Panc1 (cell line): ENCODE measurements at regions not wholly inside any gene's neighbourhood (a gene's known extent, or its start where the extent isn't known, plus 50 kb on each side); places are given as distances from the start of the nearest gene placed in this dataset.

ENCODE experiments used
- ATAC-seq: fragments of 200-7000 bp; cut with Tn5 transposase; 2 replicates; pipeline ENCODE4 v1.9.1; 2020; ENCODE audit warnings: mild to moderate bottlenecking, moderate library complexity
- BruUV-seq: library from RNA; stranded (reverse); fragments of 400-500 nt; replicated peaks from 2 replicates; lab custom pipeline; 2021; lab: Mats Ljungman, UMichigan
- CTCF ChIA-PET: fragments of 300-600 bp; sonication (Branson Sonifier 250); formaldehyde crosslinking; loops from one replicate; lab custom pipeline; 2022; ENCODE audit warnings: antibody characterized with exemption; lab: Charles Lee
- POLR2A ChIA-PET: fragments of 300-600 bp; sonication (Branson Sonifier 250); formaldehyde crosslinking; loops from one replicate; lab custom pipeline; 2022; ENCODE audit warnings: antibody characterized with exemption; lab: Charles Lee
- DNase-seq: peaks from one replicate; pipeline ENCODE4 v3.0.0-alpha.2; 2010; ENCODE audit warnings: low read depth, low spot score
- H3K27ac ChIP-seq: 2 replicates; pipeline ENCODE4 v1.5.1; 2011; ENCODE audit warnings: mild to moderate bottlenecking, low read length, inconsistent platforms
- H3K27me3 ChIP-seq: fragments of 200-500 bp; sonication (Bioruptor generic); 2 replicates; pipeline ENCODE4 v1.6.0; 2014; ENCODE audit warnings: low read length, inconsistent platforms; ENCODE audit not compliant: control insufficient read depth, insufficient read depth
- H3K36me3 ChIP-seq: fragments of 200-500 bp; sonication (Bioruptor generic); 2 replicates; pipeline ENCODE4 v1.5.1; 2014; ENCODE audit warnings: inconsistent platforms, mild to moderate bottlenecking, low read length, moderate library complexity; ENCODE audit not compliant: control insufficient read depth, insufficient read depth
- H3K4me1 ChIP-seq: 2 replicates; pipeline ENCODE4 v1.5.1; 2011; ENCODE audit warnings: inconsistent platforms, mild to moderate bottlenecking, low read length, moderate library complexity; ENCODE audit not compliant: control insufficient read depth, insufficient read depth
- H3K4me3 ChIP-seq, 2 experiments: 2 replicates each; pipeline ENCODE4 v1.5.1; 2011 to 2012; ENCODE audit warnings: low read depth in 2 of 2, low read length in 2 of 2, mild to moderate bottlenecking in 2 of 2, inconsistent platforms in 1 of 2, moderate library complexity in 1 of 2
- H3K9me3 ChIP-seq: fragments of 200-500 bp; sonication (Bioruptor generic); 2 replicates; pipeline ENCODE4 v1.5.1; 2014; ENCODE audit warnings: low read depth, mild to moderate bottlenecking, inconsistent platforms, low read length, moderate library complexity; ENCODE audit not compliant: control insufficient read depth, insufficient read depth
- POLR2AphosphoS5 ChIP-seq: IDR thresholded peaks from 2 replicates; pipeline ENCODE4 v1.6.1; 2012; ENCODE audit warnings: mild to moderate bottlenecking, low read depth, low read length, moderate library complexity
- SIN3A ChIP-seq: IDR thresholded peaks from 2 replicates; pipeline ENCODE4 v1.6.1; 2012; ENCODE audit warnings: low read depth, mild to moderate bottlenecking, low read length, moderate library complexity, borderline replicate concordance; ENCODE audit not compliant: insufficient read depth
- TCF7L2 ChIP-seq: IDR thresholded peaks from 2 replicates; pipeline ENCODE4 v1.6.1; 2011; ENCODE audit warnings: mild to moderate bottlenecking, low read depth, low read length, inconsistent platforms
- in situ Hi-C: cut with HindIII; loops from 2 replicates; pipeline ENCODE4 v1.10.0; 2016; ENCODE audit warnings: low sequenced_read_pairs, low pct_unique_long_range_greater_than_20kb
- intact Hi-C: fragments of 100-400 bp; cut with micrococcal nuclease; formaldehyde crosslinking; loops from one replicate; pipeline ENCODE4 v1.10.0; 2022; ENCODE audit not compliant: unreplicated experiment
- TF ChIP-seq, protein P1 (sequence below): fragments of 450-650 bp; IDR thresholded peaks from 2 replicates; pipeline ENCODE4 v1.5.1; 2017; ENCODE audit warnings: mild to moderate bottlenecking
- TF ChIP-seq, protein P2 (sequence below), 2 experiments: IDR thresholded peaks; 2 replicates each; pipeline ENCODE4 v1.6.1; 2011 to 2012; ENCODE audit warnings: low read depth in 2 of 2, control low read depth in 1 of 2, low read length in 1 of 2, mild to moderate bottlenecking in 1 of 2, moderate library complexity in 1 of 2; ENCODE audit not compliant: insufficient read depth in 1 of 2

DNA sequence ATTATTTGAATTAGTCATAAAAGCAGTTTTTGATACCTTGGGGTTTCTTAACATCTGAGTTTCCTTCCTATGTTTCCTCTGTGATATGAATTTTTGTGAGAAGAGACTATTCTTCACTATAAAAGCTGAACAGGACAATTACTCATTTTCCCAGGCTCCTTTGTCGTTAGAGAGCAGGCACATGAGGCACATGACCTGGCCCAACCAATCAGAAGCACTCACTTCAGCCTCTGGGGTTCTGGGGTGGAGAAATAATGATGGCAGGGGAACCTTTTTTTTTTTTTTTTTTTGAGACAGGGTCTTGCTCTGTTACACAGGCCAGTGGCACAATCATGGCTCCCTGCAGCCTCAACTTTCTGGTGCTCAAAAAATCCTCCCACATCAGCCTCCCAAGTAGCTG, 145.5 kb upstream of the ASIC2 start:
- in situ Hi-C loops: no loop called here
- Histone ChIP-seq H3K27ac (no peak overlapping the region), H3K4me3 (no peak overlapping the region), H3K27me3 (no peaks in the 10 kb centered on the region; the same call in 1 of the 2 replicates), H3K9me3 (no peaks in the 10 kb centered on the region), H3K4me1 (no peaks in the 10 kb centered on the region), H3K36me3 (no peaks in the 10 kb centered on the region)
- ChIA-PET POLR2A (no interaction called here), CTCF (no interaction called here)
- DNase-seq (no peak), ATAC-seq (no peak)
- TF ChIP-seq POLR2AphosphoS5: no peak
- TF ChIP-seq, protein P1, sequence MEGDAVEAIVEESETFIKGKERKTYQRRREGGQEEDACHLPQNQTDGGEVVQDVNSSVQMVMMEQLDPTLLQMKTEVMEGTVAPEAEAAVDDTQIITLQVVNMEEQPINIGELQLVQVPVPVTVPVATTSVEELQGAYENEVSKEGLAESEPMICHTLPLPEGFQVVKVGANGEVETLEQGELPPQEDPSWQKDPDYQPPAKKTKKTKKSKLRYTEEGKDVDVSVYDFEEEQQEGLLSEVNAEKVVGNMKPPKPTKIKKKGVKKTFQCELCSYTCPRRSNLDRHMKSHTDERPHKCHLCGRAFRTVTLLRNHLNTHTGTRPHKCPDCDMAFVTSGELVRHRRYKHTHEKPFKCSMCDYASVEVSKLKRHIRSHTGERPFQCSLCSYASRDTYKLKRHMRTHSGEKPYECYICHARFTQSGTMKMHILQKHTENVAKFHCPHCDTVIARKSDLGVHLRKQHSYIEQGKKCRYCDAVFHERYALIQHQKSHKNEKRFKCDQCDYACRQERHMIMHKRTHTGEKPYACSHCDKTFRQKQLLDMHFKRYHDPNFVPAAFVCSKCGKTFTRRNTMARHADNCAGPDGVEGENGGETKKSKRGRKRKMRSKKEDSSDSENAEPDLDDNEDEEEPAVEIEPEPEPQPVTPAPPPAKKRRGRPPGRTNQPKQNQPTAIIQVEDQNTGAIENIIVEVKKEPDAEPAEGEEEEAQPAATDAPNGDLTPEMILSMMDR: no peak
- TF ChIP-seq, protein P2, sequence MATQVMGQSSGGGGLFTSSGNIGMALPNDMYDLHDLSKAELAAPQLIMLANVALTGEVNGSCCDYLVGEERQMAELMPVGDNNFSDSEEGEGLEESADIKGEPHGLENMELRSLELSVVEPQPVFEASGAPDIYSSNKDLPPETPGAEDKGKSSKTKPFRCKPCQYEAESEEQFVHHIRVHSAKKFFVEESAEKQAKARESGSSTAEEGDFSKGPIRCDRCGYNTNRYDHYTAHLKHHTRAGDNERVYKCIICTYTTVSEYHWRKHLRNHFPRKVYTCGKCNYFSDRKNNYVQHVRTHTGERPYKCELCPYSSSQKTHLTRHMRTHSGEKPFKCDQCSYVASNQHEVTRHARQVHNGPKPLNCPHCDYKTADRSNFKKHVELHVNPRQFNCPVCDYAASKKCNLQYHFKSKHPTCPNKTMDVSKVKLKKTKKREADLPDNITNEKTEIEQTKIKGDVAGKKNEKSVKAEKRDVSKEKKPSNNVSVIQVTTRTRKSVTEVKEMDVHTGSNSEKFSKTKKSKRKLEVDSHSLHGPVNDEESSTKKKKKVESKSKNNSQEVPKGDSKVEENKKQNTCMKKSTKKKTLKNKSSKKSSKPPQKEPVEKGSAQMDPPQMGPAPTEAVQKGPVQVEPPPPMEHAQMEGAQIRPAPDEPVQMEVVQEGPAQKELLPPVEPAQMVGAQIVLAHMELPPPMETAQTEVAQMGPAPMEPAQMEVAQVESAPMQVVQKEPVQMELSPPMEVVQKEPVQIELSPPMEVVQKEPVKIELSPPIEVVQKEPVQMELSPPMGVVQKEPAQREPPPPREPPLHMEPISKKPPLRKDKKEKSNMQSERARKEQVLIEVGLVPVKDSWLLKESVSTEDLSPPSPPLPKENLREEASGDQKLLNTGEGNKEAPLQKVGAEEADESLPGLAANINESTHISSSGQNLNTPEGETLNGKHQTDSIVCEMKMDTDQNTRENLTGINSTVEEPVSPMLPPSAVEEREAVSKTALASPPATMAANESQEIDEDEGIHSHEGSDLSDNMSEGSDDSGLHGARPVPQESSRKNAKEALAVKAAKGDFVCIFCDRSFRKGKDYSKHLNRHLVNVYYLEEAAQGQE (IDR thresholded peaks at IDR 0.05; ENCODE audit: insufficient read depth in 1 of 2, low read depth in 2 of 2, low read length in 1 of 2): no peak
- no peak for TF ChIP-seq TCF7L2
- no peak for TF ChIP-seq SIN3A
- no TSS peak for BruUV-seq
- intact Hi-C loops: no loop called here

DNA sequence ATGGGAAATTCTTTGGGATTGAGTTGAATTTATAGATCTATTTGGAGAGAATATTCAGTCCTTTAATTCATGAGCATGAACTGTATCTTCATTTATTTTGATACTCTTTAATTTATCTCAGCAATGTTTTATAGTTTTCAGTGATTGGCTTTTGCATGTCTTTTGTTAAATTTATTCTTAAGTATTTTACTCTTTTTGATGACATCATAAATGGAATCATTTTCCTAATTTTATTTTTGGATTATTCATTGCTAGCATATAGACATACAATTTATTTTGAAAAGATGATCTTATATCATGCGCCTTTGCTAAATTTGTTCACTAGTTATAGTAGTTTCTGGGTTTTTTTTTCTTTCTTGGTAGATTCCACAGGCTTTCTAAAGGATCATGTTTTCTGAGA, 149.2 kb upstream of the ASIC2 start:
- POLR2A ChIA-PET: no interaction called here
- no peaks in the 10 kb centered on the region for H3K9me3 ChIP-seq
- no TSS peak for BruUV-seq
- H3K27me3 ChIP-seq: no peaks in the 10 kb centered on the region
- in situ Hi-C loops: no loop called here
- no peaks in the 10 kb centered on the region for H3K36me3 ChIP-seq
- CTCF ChIA-PET: no interaction called here
- DNase-seq: no peak
- ATAC-seq: no peak
- H3K4me1 ChIP-seq: no peaks in the 10 kb centered on the region
- intact Hi-C loops: no loop called here
- TF ChIP-seq POLR2AphosphoS5 (no peak), SIN3A (no peak), TCF7L2 (no peak)
- TF ChIP-seq, protein P1: no peak
- TF ChIP-seq, protein P2 (IDR thresholded peaks at IDR 0.05; ENCODE audit: insufficient read depth in 1 of 2, low read depth in 2 of 2, low read length in 1 of 2): no peak
- H3K4me3 ChIP-seq: no peak overlapping the region
- H3K27ac ChIP-seq: no peak overlapping the region
